ENCODE measurements at regions not wholly inside any gene's neighbourhood (a gene's known extent, or its start where the extent isn't known, plus 50 kb on each side); places are given as distances from the start of the nearest gene placed in this dataset.

DNA sequence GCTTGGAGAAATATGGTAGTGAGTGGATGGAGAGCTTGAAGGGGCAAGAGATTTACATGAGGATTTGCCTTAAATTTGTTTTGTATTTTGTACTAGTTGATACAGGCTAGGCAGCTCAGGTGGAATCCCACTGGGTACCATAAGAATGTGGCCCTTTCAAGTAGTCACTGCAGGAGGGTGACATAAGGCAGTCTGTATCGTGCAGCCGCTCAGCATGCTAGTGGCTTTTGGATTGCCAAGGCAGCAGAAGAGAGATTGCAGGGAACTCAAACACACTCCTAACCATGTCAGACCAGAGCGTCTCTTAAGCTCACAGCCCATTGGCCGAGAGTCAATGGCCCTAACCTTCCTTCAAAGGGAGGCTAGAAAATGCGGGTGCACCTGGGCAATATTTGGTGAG, 420.0 kb downstream of the ADGRL2 start:
- no peak for DNase-seq

DNA sequence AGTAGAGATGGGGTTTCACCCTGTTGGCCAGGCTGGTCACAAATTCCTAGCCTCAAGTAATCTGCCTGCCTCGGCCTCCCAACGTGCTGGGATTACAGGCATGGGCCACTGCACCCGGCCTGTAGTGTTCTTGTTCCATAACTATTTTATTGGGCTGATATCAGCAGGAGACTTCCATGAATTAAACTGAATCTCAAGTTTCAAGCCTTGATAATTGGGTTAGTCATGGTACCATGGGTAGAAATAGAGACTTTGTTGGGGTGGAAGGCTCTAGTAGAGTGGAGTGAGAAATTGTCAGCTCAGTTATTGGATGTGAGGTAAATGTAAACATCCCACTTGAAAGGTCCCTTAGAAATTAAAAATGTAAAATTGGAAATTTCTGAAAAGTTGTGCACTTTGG, 419.1 kb downstream of the ADGRL2 start:
- DNase-seq, result no peak

DNA sequence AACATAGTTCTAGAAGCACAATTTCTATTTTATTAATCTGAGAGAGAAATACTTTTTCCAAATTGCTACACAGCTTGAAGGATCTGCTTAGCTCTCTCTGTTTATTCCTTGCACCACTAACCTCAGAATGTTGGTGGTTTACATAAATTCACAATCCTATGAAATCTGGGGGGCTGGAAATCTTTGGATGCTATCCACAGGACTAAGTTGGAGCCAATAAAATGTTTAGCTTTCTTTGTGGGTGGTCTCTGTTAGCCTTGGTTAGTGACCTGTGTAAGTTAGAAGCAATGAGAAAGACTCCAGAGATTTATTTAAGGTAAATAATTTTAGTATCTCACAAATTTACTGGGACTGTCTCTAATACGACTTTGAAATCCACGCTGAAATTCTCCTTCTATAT, 418.1 kb downstream of the ADGRL2 start:
- no peak for DNase-seq

GRCh38 chr1:82215853-82216175, 415.1 kb downstream of the ADGRL2 start:
- DNase-seq, result no peak

DNA sequence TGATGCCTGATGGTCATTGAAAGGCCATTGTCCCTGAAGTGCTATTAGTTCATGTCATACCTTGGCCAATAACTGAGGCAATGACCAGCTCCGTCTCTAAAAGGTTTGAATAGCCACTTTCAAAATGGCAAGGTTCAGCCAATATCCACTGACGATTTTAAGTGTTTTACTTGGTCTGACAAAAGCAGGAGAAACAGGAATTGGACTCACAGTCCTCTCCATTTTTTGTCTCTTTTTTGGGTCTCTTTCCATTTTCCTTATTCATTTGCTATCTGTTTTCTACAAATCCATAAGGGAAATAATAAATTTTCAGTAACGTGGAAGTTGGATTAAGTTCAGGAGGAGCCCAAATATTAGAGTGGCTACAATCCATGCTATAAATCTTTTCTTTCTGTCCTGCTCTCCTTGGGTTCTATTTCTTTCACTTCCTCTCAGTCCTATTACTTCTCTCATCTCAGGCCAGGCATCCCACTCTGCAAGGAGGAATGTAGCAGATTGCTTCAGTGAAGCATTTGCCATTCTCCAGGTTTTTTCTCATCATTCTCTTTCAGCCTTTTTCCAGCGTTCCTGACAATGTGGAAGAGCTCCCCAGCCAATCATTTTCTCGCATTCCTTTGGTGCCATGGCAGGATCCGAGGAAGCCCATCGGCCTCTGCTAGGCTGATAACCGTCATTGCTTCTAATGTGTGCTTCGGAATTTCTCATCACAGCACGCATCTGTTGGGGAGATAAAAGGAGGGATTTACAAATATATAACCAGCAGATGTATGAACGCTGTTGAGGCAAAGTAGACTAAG, 414.5 kb downstream of the ADGRL2 start:
- DNase-seq, result no peak

DNA sequence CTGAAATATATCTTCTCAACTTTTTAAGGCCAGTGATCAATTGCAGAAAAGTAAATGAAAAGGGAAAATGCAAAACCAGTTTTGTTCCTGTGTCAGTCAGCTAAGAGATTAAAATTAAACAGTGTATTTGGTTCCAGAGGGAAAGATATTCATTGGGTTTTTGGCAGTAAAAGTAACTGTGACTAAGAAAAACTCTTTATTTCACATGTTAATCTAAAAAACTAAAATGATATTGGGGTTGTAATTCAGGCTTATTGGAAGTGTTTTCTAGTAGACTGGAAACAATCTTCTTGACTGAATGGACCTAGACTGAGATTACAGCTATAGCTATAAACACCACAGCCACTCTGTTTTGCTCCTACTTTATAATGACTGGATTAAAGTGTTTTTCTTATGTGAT, 413.9 kb downstream of the ADGRL2 start:
- DNase-seq, result no peak

DNA sequence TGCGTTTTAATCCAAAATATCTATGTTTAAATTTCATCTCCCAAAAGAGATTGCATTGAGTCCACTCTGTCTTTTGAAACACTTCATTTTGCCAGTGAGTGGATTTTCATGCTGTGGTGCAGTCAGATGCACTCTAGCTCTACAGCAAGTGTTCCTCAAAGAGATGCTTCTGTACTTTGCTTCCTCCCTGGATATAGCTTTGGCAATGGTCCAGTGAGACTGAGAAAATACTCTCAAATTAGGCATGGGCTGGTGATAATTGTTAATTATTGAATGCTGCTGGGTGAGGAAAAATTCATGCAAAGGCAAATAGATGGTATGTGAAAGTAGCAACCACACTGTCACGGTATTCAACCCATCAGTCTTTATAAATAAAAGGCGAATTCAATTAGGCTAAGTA, 396.9 kb downstream of the ADGRL2 start:
- no peak for DNase-seq

- DNase-seq, result no peak
Observed at GRCh38 chr1:82195245-82195644, 394.5 kb downstream of the ADGRL2 start.

DNA sequence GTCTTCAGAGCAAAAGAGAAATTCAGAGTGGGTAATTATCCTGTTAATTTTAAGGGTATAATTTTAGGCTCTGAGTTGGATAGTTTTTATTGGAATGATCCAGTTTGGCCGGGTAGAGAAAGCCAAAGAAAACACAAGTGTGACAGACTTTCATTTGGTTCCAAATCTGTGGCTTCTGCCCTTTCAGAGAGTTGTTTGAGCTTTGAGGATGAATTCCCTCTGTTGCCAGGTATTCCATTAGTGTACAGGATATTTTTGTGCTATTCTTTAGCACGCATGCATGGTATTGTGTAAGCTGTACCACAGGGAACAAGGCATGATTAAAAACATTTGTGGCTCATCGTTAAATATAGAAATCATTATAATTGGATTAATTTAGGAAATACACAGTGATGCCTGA, 384.4 kb downstream of the ADGRL2 start:
- DNase-seq, result no peak

GRCh38 chr1:82181846-82182245, 381.1 kb downstream of the ADGRL2 start:
- no peak for DNase-seq

GRCh38 chr1:82179131-82179530, 378.4 kb downstream of the ADGRL2 start:
- DNase-seq, result no peak

GRCh38 chr1:82177192-82177591, 376.5 kb downstream of the ADGRL2 start:
- DNase-seq, result no peak

DNA sequence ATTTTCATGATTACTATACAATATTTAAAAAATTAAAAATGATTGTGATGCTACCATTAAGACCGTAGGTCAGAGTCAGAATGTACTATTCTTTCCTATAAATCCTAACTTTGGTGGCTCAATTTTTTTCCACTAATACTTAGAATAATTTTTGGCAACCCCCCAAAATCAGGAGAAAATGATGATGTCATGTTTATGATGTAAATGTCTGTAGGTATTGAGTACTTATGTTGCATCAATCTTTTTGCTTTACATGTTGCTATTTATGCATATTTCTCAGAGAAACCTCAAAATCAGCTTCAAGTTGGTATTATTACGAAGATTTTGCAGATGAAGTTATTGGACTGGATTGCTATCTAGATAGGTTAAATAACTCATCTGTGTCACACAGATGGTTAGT, 371.2 kb downstream of the ADGRL2 start:
- DNase-seq, result no peak

- no peak for DNase-seq
Observed at GRCh38 chr1:82168482-82168881, 367.7 kb downstream of the ADGRL2 start.

GRCh38 chr1:82165304-82165703, 364.6 kb downstream of the ADGRL2 start:
- DNase-seq, result no peak

DNA sequence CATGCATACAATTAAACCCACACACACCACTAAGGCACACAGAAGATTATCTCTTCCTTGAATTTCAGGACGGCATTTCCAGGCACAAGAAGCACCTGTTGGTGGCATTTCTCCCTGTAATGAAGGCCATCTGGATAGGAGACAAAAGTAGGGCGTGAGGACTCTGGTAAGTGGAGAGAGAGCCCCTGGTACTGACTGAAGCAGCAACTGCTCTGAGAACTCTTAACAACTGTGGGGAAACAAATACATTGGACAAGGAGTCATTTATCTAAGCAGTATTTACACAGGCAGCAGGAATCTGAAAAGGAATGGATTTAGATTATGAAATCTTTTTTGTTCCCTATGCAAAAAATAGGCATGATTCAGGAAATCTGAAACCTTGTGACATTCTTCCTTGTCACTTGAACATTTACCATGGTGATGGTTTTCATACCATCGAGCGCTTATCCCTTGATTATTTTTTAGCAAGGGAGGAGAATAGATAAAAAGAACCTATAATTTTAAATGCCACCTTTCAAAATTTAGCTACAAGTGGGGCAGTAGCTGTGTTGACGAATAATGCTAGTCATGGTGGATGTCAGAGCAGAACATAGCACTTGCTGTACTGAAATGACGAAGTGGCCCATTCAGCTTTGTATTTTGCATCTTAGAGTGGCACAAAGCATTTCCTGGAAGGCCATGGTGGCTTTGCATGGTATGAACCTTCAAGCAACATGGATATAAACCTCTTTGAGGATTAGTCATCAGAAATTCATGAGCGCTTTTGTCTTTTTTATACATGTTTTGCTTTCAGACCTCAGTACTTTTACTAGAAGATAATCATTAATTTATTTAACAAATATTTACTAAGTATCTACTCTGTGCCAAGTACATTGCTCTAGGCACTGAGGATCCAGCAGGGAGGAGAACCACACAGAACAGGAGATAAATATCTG, 362.0 kb downstream of the ADGRL2 start:
- DNase-seq, result no peak

GRCh38 chr1:82161700-82162141, 361.0 kb downstream of the ADGRL2 start:
- DNase-seq, result no peak

DNA sequence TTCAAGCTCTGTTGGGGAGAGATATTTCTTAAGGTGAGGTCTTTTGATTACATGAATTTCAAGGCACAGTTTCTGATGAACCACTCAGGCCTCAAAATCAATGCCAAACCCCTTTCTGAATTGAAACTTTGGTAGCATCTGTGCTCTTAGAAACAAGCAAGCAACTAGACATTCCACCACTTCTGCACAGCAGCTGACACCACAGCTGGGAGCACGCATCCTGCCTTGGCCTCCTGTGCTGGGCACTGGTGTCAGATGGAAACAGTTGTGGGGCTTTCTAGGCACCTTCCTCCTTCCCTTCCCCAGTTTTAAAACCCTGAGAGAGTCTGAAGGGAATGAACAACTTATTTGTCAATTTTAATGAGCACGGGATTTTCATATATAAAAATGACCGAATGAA, 360.2 kb downstream of the ADGRL2 start:
- DNase-seq, result no peak

GRCh38 chr1:82160036-82160435, 359.3 kb downstream of the ADGRL2 start:
- DNase-seq, result no peak

GRCh38 chr1:82158981-82159380, 358.2 kb downstream of the ADGRL2 start:
- no peak for DNase-seq

DNA sequence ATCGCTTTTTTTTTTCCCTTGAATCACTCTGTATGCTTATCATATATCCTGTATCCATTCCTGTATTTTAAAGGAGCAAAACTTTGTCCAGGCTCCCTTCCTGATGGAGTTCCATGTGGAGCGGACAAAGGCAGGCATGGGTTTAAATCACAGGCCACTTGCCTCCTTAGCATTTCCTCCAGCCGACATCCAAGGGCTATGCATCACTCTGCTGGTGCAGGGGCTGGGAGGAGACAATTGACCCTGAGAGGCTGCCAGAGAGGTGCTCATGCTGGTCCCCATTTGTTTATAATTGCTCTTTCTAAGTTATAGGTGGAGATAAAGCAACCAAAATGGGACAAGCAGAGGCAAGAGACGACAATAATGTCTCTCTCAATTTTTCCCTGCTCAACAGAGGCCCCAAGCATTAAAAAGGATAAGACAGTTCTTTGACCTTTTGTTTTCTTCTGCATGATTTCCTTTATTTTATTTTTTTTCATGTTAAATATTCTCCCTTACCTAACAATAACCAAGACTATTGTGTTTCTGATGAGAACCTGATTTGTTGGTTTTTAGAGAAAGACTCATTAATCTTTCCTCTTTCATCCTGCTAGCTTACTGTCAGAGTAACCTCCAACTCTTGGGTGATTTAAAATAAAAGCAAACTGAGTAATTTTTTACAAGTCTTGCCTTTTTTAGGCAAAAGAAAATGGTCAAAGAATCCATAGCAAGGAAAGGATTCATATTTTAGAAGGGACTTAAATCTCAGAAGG, 353.7 kb downstream of the ADGRL2 start:
- no peak for DNase-seq

DNA sequence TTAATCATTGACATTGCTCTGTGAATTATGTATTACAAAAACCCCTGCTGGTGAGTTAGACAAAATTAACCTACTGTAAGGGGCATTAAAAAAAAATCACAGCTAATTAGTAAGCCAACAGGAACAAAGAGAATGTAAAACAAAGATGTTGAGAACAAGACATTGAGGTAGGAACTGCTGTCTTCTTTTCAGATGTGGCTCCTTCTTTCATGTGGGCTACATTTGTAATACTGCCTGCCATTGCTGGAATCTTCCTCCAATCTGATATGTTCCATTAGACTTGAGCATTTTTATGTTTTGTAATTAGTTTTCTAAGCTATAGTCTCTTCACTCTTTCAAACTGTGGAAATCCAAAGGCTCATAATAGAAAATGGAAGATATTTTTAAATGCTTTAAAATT, 353.0 kb downstream of the ADGRL2 start:
- no peak for DNase-seq

GRCh38 chr1:82153272-82153629, 352.5 kb downstream of the ADGRL2 start:
- DNase-seq, result no peak

Measured in NCI-H1930 (cell line).